Uterus (tissue), 3 donors: ENCODE measurements at regions not wholly inside any gene's neighbourhood (a gene's known extent, or its start where the extent isn't known, plus 50 kb on each side); places are given as distances from the start of the nearest gene placed in this dataset.
"Not testable (repeated sequence)": the region's sequence is repeated elsewhere in the genome, so short reads cannot be mapped to it uniquely, and the experiment has no call there.

Experiments
- DNase-seq, 2 donors: peaks; one replicate each; pipeline ENCODE4 v3.0.0-alpha.2; 2019 to 2020
- H3K27ac ChIP-seq, 2 donors: fragments of 200-600 bp; sonication (generic); 1 replicate in 1 of 2; 2 replicates in 1 of 2; pipeline ENCODE4 v1.5.1; 2016 to 2018
- H3K27me3 ChIP-seq, 2 donors: fragments of 200-600 bp; sonication (generic); one replicate each; pipeline ENCODE4 v1.5.1; 2018 to 2019; ENCODE audit warnings: control low read depth in 1 of 2
- H3K36me3 ChIP-seq, 2 donors: fragments of 200-600 bp; sonication (generic); one replicate each; pipeline ENCODE4 v1.5.1; 2019; ENCODE audit warnings: control low read depth in 1 of 2
- H3K4me1 ChIP-seq, 2 donors: fragments of 200-600 bp; sonication (generic); one replicate each; pipeline ENCODE4 v1.5.1; 2018 to 2019; ENCODE audit warnings: control low read depth in 1 of 2
- H3K4me3 ChIP-seq, 2 donors: fragments of 200-600 bp; sonication (generic); 1 replicate in 1 of 2; 2 replicates in 1 of 2; pipeline ENCODE4 v1.5.1; 2018 to 2019; ENCODE audit warnings: mild to moderate bottlenecking in 1 of 2
- H3K9me3 ChIP-seq, 2 donors: fragments of 200-600 bp; sonication (generic); one replicate each; pipeline ENCODE4 v1.5.1; 2019; ENCODE audit warnings: control low read depth in 1 of 2
- CTCF ChIP-seq, 4 experiments: fragments of 200-600 bp in 2 of 4; fragments of 450-650 bp in 2 of 4; sonication (generic) in 2 of 4; IDR thresholded peaks; one replicate each; pipeline ENCODE4 v1.5.1; 2016 to 2019; ENCODE audit warnings: antibody characterized with exemption in 4 of 4, mild to moderate bottlenecking in 2 of 4, moderate library complexity in 1 of 4
- POLR2A ChIP-seq, 2 donors: fragments of 450-650 bp; IDR thresholded peaks; one replicate each; pipeline ENCODE4 v1.6.1; 2016; ENCODE audit warnings: antibody characterized with exemption in 2 of 2, mild to moderate bottlenecking in 1 of 2, moderate library complexity in 1 of 2
- intact Hi-C: fragments of 100-400 bp; cut with DNase I; formaldehyde crosslinking; loops from one replicate; pipeline ENCODE4 v1.15.1; 2023; ENCODE audit warnings: low total_unique reads
- donor health status: DM: yes; HTN: yes; CAD: no.

GRCh38 chr14:21781543-21781942, 107.9 kb upstream of the OR4E1 start:
- Histone ChIP-seq H3K9me3 (no peaks in the 10 kb centered on the region), H3K4me3 (no peak overlapping the region), H3K27ac (no peak overlapping the region), H3K36me3 (no peaks in the 10 kb centered on the region), H3K27me3 (no peaks in the 10 kb centered on the region), H3K4me1 (no peaks in the 10 kb centered on the region)
- intact Hi-C loops, result no loop called here
- DNase-seq, result no peak
- no peak for TF ChIP-seq POLR2A (IDR thresholded peaks at IDR 0.05)

GRCh38 chr14:21780429-21781084, 106.9 kb upstream of the OR4E1 start:
- Histone ChIP-seq H3K36me3 (no peaks in the 10 kb centered on the region), H3K9me3 (no peaks in the 10 kb centered on the region), H3K4me1 (no peaks in the 10 kb centered on the region), H3K27me3 (no peaks in the 10 kb centered on the region), H3K27ac (no peak overlapping the region), H3K4me3 (no peak overlapping the region)
- no peak for TF ChIP-seq POLR2A (IDR thresholded peaks at IDR 0.05)
- no peak for TF ChIP-seq CTCF (IDR thresholded peaks at IDR 0.05)
- intact Hi-C loops, result no loop called here
- no peak for DNase-seq

GRCh38 chr14:21771671-21772070, 98.1 kb upstream of the OR4E1 start:
- no peak for DNase-seq
- intact Hi-C loops, result no loop called here
- Histone ChIP-seq H3K27me3 (no peaks in the 10 kb centered on the region), H3K9me3 (no peaks in the 10 kb centered on the region), H3K4me1 (no peaks in the 10 kb centered on the region), H3K4me3 (no peak overlapping the region), H3K27ac (no peak overlapping the region), H3K36me3 (no peaks in the 10 kb centered on the region)
- TF ChIP-seq CTCF (IDR thresholded peaks at IDR 0.05) (no peak), POLR2A (IDR thresholded peaks at IDR 0.05) (no peak)

- no peak for DNase-seq
- H3K4me3 ChIP-seq, result no peak overlapping the region
- no peaks in the 10 kb centered on the region for H3K36me3 ChIP-seq
- intact Hi-C loops, result no loop called here
- peak overlapping the region; percentile 36 to 54 for H3K27ac ChIP-seq
- no peaks in the 10 kb centered on the region for H3K9me3 ChIP-seq
- TF ChIP-seq CTCF (IDR thresholded peaks at IDR 0.05) (no peak), POLR2A (IDR thresholded peaks at IDR 0.05) (no peak)
- no peaks in the 10 kb centered on the region for H3K27me3 ChIP-seq
- no peaks in the 10 kb centered on the region for H3K4me1 ChIP-seq
Measured at GRCh38 chr14:21768875-21769257, 95.2 kb upstream of the OR4E1 start.

GRCh38 chr14:21768116-21768874, 94.7 kb upstream of the OR4E1 start:
- TF ChIP-seq POLR2A (IDR thresholded peaks at IDR 0.05), result no peak
- TF ChIP-seq CTCF (IDR thresholded peaks at IDR 0.05), result peak in 1 of 4 experiments; percentile 6
- peak overlapping the region; percentile 36 to 54 for H3K27ac ChIP-seq
- DNase-seq, result no peak
- H3K4me1 ChIP-seq, result no peaks in the 10 kb centered on the region
- intact Hi-C loops, result no loop called here
- no peaks in the 10 kb centered on the region for H3K36me3 ChIP-seq
- H3K9me3 ChIP-seq, result no peaks in the 10 kb centered on the region
- no peak overlapping the region for H3K4me3 ChIP-seq
- no peaks in the 10 kb centered on the region for H3K27me3 ChIP-seq

- H3K27me3 ChIP-seq, intact Hi-C loops, DNase-seq, H3K4me3 ChIP-seq, H3K27ac ChIP-seq, H3K4me1 ChIP-seq, H3K9me3 ChIP-seq, H3K36me3 ChIP-seq: not testable (repeated sequence)
Measured at GRCh38 chr14:21760360-21760759, 86.7 kb upstream of the OR4E1 start.
